A549 (cell line): ENCODE measurements at regions not wholly inside any gene's neighbourhood (a gene's known extent, or its start where the extent isn't known, plus 50 kb on each side); places are given as distances from the start of the nearest gene placed in this dataset.

Source experiments
- ATAC-seq, 2 experiments: fragments of 200-7000 bp in 1 of 2; fragments of >200 bp in 1 of 2; cut with Nextera tagmentation in 1 of 2; cut with Tn5 transposase in 1 of 2; 3 replicates each; pipeline versions ENCODE4 v1.8.0 to v1.9.1; 2018 to 2020; ENCODE audit warnings: mild to moderate bottlenecking in 1 of 2, moderate library complexity in 1 of 2
- CTCF ChIA-PET: fragments of 300-600 bp; sonication (Branson Sonifier 250); formaldehyde crosslinking; extraction: SDS; loops from one replicate; lab custom pipeline; 2021; ENCODE audit warnings: antibody characterized with exemption, inconsistent platforms; lab: Yijun Ruan, JAX
- POLR2A ChIA-PET: fragments of 350-600 bp; formaldehyde crosslinking; extraction: SDS; loops from one replicate; lab custom pipeline; 2021; ENCODE audit warnings: antibody characterized with exemption, inconsistent platforms; lab: Yijun Ruan, JAX
- DNase-seq, 2 experiments: peaks; one replicate each; pipeline versions ENCODE4 v3.0.0 to v3.0.0-alpha.2; 2011 to 2016; ENCODE audit warnings: low read depth in 1 of 2, low spot score in 1 of 2
- FAIRE-seq: peaks from 2 replicates; lab custom pipeline; 2011; peaks lifted over from hg19 to GRCh38; lab: Jason Lieb, UNC
- H3K27ac ChIP-seq, 2 experiments: fragments of >200 bp; sonication (Bioruptor Twin); formaldehyde crosslinking; 3 replicates each; pipeline ENCODE4 v1.5.1; 2016 to 2017
- H3K4me1 ChIP-seq: fragments of >200 bp; sonication (Bioruptor Twin); formaldehyde crosslinking; 3 replicates; pipeline ENCODE4 v1.6.1; 2016
- H3K4me2 ChIP-seq: fragments of >200 bp; sonication (Bioruptor Twin); formaldehyde crosslinking; 3 replicates; pipeline ENCODE4 v1.6.1; 2016
- H3K4me3 ChIP-seq: fragments of >200 bp; sonication (Bioruptor Twin); formaldehyde crosslinking; 3 replicates; pipeline ENCODE4 v1.5.1; 2016
- H3K9me3 ChIP-seq: fragments of >200 bp; sonication (Bioruptor Twin); formaldehyde crosslinking; 3 replicates; pipeline ENCODE4 v1.6.1; 2016
- BCL3 ChIP-seq: fragments of >200 bp; sonication (Bioruptor Twin); formaldehyde crosslinking; IDR thresholded peaks from 3 replicates; pipeline ENCODE4 v1.6.1; 2016
- CBX2 ChIP-seq: fragments of 200-600 bp; sonication (generic); IDR thresholded peaks from 2 replicates; pipeline ENCODE4 v1.6.1; 2016; ENCODE audit warnings: low read depth, mild to moderate bottlenecking, borderline replicate concordance
- CBX8 ChIP-seq: fragments of 200-600 bp; sonication (generic); IDR thresholded peaks from 2 replicates; pipeline ENCODE4 v1.6.1; 2016
- EHF ChIP-seq: fragments of 250-450 bp; sonication (Bioruptor Pico); IDR thresholded peaks from 2 replicates; pipeline ENCODE4 v1.5.0; 2020; ENCODE audit warnings: mild to moderate bottlenecking
- EHMT2 ChIP-seq: fragments of 200-600 bp; sonication (generic); IDR thresholded peaks from 2 replicates; pipeline ENCODE4 v1.6.1; 2016; ENCODE audit warnings: antibody characterized with exemption, low read depth, mild to moderate bottlenecking, moderate library complexity
- ELK1 ChIP-seq: fragments of 150-350 bp; IDR thresholded peaks from 2 replicates; pipeline ENCODE4 v1.6.1; 2014; ENCODE audit warnings: low read depth, mild to moderate bottlenecking, low read length
- ESRRA ChIP-seq: fragments of 150-350 bp; IDR thresholded peaks from 2 replicates; pipeline ENCODE4 v1.6.1; 2014; ENCODE audit warnings: mild to moderate bottlenecking, low read length, borderline replicate concordance
- FOSB ChIP-seq: fragments of 250-450 bp; sonication (Bioruptor Pico); IDR thresholded peaks from 2 replicates; pipeline ENCODE4 v1.5.0; 2020; ENCODE audit warnings: mild to moderate bottlenecking, moderate library complexity
- FOSL2 ChIP-seq, 2 experiments: fragments of 450-650 bp in 1 of 2; fragments of >200 bp in 1 of 2; sonication (Bioruptor Twin) in 1 of 2; formaldehyde crosslinking; IDR thresholded peaks; 2 replicates each; pipeline versions ENCODE4 v1.5.0 to v1.6.1; 2016 to 2020; ENCODE audit warnings: mild to moderate bottlenecking in 1 of 2, moderate library complexity in 1 of 2
- FOXS1 ChIP-seq: fragments of 250-450 bp; sonication (Bioruptor Pico); IDR thresholded peaks from 2 replicates; pipeline ENCODE4 v1.5.0; 2020; ENCODE audit warnings: mild to moderate bottlenecking, moderate library complexity
- JUN ChIP-seq, 2 experiments: fragments of >200 bp; sonication (Bioruptor Twin); formaldehyde crosslinking; IDR thresholded peaks; 2 replicates in 1 of 2; 3 replicates in 1 of 2; pipeline ENCODE4 v1.6.1; 2016 to 2017
- JUNB ChIP-seq: fragments of >200 bp; sonication (Bioruptor Twin); formaldehyde crosslinking; IDR thresholded peaks from 2 replicates; pipeline ENCODE4 v1.6.1; 2016
- MAZ ChIP-seq: fragments of 150-350 bp; IDR thresholded peaks from 2 replicates; pipeline ENCODE4 v1.6.1; 2014; ENCODE audit warnings: antibody characterized with exemption, low read depth, low read length, borderline replicate concordance
- NR3C1 ChIP-seq: fragments of >200 bp; sonication (Bioruptor Twin); formaldehyde crosslinking; IDR thresholded peaks from 3 replicates; pipeline ENCODE4 v1.6.1; 2017
- RCOR1 ChIP-seq: fragments of 150-350 bp; IDR thresholded peaks from 2 replicates; pipeline ENCODE4 v1.6.1; 2014; ENCODE audit warnings: antibody characterized with exemption, low read length, low read depth
- REST ChIP-seq: fragments of 200-600 bp; sonication (generic); IDR thresholded peaks from 2 replicates; pipeline ENCODE4 v1.6.1; 2016; ENCODE audit warnings: antibody characterized with exemption, mild to moderate bottlenecking, moderate library complexity
- RNF2 ChIP-seq: fragments of 200-600 bp; sonication (generic); IDR thresholded peaks from 2 replicates; pipeline ENCODE4 v1.6.1; 2016; ENCODE audit warnings: low read depth, mild to moderate bottlenecking, antibody characterized with exemption, moderate library complexity, borderline replicate concordance
- USF2 ChIP-seq: fragments of 450-650 bp; IDR thresholded peaks from 2 replicates; pipeline ENCODE4 v1.6.1; 2014; ENCODE audit warnings: antibody characterized with exemption
- ZC3H11A ChIP-seq: fragments of 450-650 bp; IDR thresholded peaks from 2 replicates; pipeline ENCODE4 v1.6.1; 2014; ENCODE audit warnings: antibody characterized with exemption, mild to moderate bottlenecking
- WGBS: methylation state at CpG from one replicate; pipeline ENCODE4 v1.1.6; 2017; ENCODE audit errors: missing lambda C conversion rate; 5-methylcytosine and 5-hydroxymethylcytosine counted together

GRCh38 chr20:50428097-50428828 is 81.9 kb upstream of the PTPN1 start:
- POLR2A ChIA-PET, result no interaction called here
- 92% methylated on average over 6 of the region's 6 CpGs for WGBS
- Histone ChIP-seq H3K9me3 (no peaks in the 10 kb centered on the region), H3K27ac (peak overlapping the region; percentile 64 to 76), H3K4me1 (peaks cover 53% of the 10 kb centered on the region), H3K4me3 (no peak overlapping the region), H3K4me2 (peak overlapping the region; percentile 21; the same call in 1 of the 3 replicates)
- FAIRE-seq (no peak), ATAC-seq (no peak), DNase-seq (no peak)
- no peak for TF ChIP-seq REST
- no peak for TF ChIP-seq FOSL2 (IDR thresholded peaks at IDR 0.05)
- TF ChIP-seq FOSL2 (CRISPR knock-in tag; IDR thresholded peaks at IDR 0.05), result no peak
- TF ChIP-seq ESRRA, result no peak
- no peak for TF ChIP-seq RNF2
- TF ChIP-seq FOSB (CRISPR knock-in tag), result no peak
- TF ChIP-seq ELK1, result no peak
- TF ChIP-seq NR3C1, result no peak
- TF ChIP-seq ZC3H11A, result no peak
- TF ChIP-seq USF2, result no peak
- TF ChIP-seq JUNB, result no peak
- TF ChIP-seq RCOR1, result no peak
- TF ChIP-seq CBX2, result no peak
- TF ChIP-seq JUN (IDR thresholded peaks at IDR 0.05), result no peak
- no peak for TF ChIP-seq EHMT2
- no peak for TF ChIP-seq EHF (CRISPR knock-in tag)
- TF ChIP-seq CBX8, result no peak
- no peak for TF ChIP-seq BCL3
- no peak for TF ChIP-seq MAZ
- CTCF ChIA-PET, result interaction anchor here (0.6 to 0.9 kb wide), 3 partner anchors 30 to 42 kb away, joined by 3 read pairs; no protein-coding TSS in a partner anchor

- Histone ChIP-seq H3K27ac (peak overlapping the region; percentile 62 to 76; a peak in 5 of 6 replicates), H3K4me3 (no peak overlapping the region), H3K4me1 (peaks cover 53% of the 10 kb centered on the region), H3K9me3 (no peaks in the 10 kb centered on the region), H3K4me2 (no peak overlapping the region)
- ChIA-PET CTCF (no interaction called here), POLR2A (no interaction called here)
- ATAC-seq (no peak), DNase-seq (no peak), FAIRE-seq (no peak)
- 59% methylated on average over 5 of the region's 5 CpGs for WGBS
- no peak for TF ChIP-seq FOXS1 (CRISPR knock-in tag)
- no peak for TF ChIP-seq ELK1
- TF ChIP-seq ESRRA, result no peak
Observed at GRCh38 chr20:50429412-50429811, 80.8 kb upstream of the PTPN1 start.
